Keratinocyte (primary cell): ENCODE measurements at regions not wholly inside any gene's neighbourhood (a gene's known extent, or its start where the extent isn't known, plus 50 kb on each side); places are given as distances from the start of the nearest gene placed in this dataset.

ENCODE experiments used
- DNase-seq: peaks from one replicate; pipeline ENCODE4 v3.0.0-alpha.2; 2011; ENCODE audit warnings: low read depth, missing footprints, low spot score
- FAIRE-seq: peaks from 2 replicates; lab custom pipeline; 2011; peaks lifted over from hg19 to GRCh38; lab: Jason Lieb, UNC
- H2AFZ ChIP-seq: 2 replicates; pipeline ENCODE4 v1.6.0; 2012; ENCODE audit warnings: low read length, control low read depth, inconsistent platforms; ENCODE audit not compliant: control insufficient read depth
- H3K27ac ChIP-seq: 2 replicates; pipeline ENCODE4 v1.5.1; 2011; ENCODE audit warnings: low read length; ENCODE audit not compliant: control insufficient read depth, insufficient read depth
- H3K27me3 ChIP-seq: 3 replicates; pipeline ENCODE4 v1.6.0; 2011; ENCODE audit warnings: low read length; ENCODE audit not compliant: control insufficient read depth, insufficient read depth; ENCODE audit errors: extremely low read depth
- H3K36me3 ChIP-seq, 2 experiments: 2 replicates in 1 of 2; 3 replicates in 1 of 2; pipeline ENCODE4 v1.5.1; 2011; ENCODE audit warnings: low read length in 2 of 2, mild to moderate bottlenecking in 1 of 2; ENCODE audit not compliant: control insufficient read depth in 2 of 2, insufficient read depth in 2 of 2; ENCODE audit errors: extremely low read depth in 1 of 2
- H3K4me1 ChIP-seq: 3 replicates; pipeline ENCODE4 v1.5.1; 2011; ENCODE audit warnings: low read length; ENCODE audit not compliant: control insufficient read depth, insufficient read depth; ENCODE audit errors: extremely low read depth
- H3K4me2 ChIP-seq: 3 replicates; pipeline ENCODE4 v1.6.0; 2011; ENCODE audit warnings: low read depth, low read length; ENCODE audit not compliant: control insufficient read depth, insufficient read depth; ENCODE audit errors: extremely low read depth
- H3K4me3 ChIP-seq, 3 experiments: fragments of 200-600 bp in 1 of 3; sonication (generic) in 1 of 3; 2 replicates in 2 of 3; 3 replicates in 1 of 3; pipeline ENCODE4 v1.5.1; 2011 to 2016; ENCODE audit warnings: low read length in 3 of 3, mild to moderate bottlenecking in 3 of 3, control low read depth in 2 of 3, inconsistent platforms in 1 of 3, low read depth in 1 of 3, mixed read lengths in 1 of 3, mixed run types in 1 of 3, moderate library complexity in 1 of 3; ENCODE audit not compliant: control insufficient read depth in 2 of 3, insufficient read depth in 2 of 3; ENCODE audit errors: extremely low read depth in 1 of 3
- H3K79me2 ChIP-seq: 2 replicates; pipeline ENCODE4 v1.6.0; 2012; ENCODE audit warnings: low read length; ENCODE audit not compliant: control insufficient read depth, insufficient read depth
- H3K9ac ChIP-seq: 3 replicates; pipeline ENCODE4 v1.6.0; 2011; ENCODE audit warnings: low read length; ENCODE audit not compliant: control insufficient read depth, insufficient read depth; ENCODE audit errors: extremely low read depth
- H3K9me1 ChIP-seq: 3 replicates; pipeline ENCODE4 v1.6.0; 2011; ENCODE audit warnings: low read length; ENCODE audit not compliant: control insufficient read depth, insufficient read depth; ENCODE audit errors: extremely low read depth
- H3K9me3 ChIP-seq: 2 replicates; pipeline ENCODE4 v1.5.1; 2012; ENCODE audit warnings: low read depth, low read length; ENCODE audit not compliant: control insufficient read depth
- H4K20me1 ChIP-seq: 3 replicates; pipeline ENCODE4 v1.6.0; 2011; ENCODE audit warnings: low read length; ENCODE audit not compliant: control insufficient read depth, insufficient read depth; ENCODE audit errors: extremely low read depth
- EZH2 ChIP-seq: IDR thresholded peaks from one replicate; pipeline ENCODE4 v1.6.1; 2012; ENCODE audit warnings: inconsistent platforms, mild to moderate bottlenecking, low read length, moderate library complexity
- dilution Hi-C: fragments of 300-500 bp; cut with MboI; formaldehyde crosslinking; loops from one replicate; pipeline ENCODE4 v1.7.0; 2020; ENCODE audit warnings: low sequenced_read_pairs; ENCODE audit not compliant: extremely low pct_ligation_motif_present
- TF ChIP-seq, protein P1 (sequence below), 3 experiments: IDR thresholded peaks in 1 of 3; conservative IDR thresholded peaks in 1 of 3; optimal IDR thresholded peaks in 1 of 3; 2 replicates in 2 of 3; 3 replicates in 1 of 3; pipeline versions ENCODE3 to v1.5.1; 2011; ENCODE audit warnings: low read length in 3 of 3, mild to moderate bottlenecking in 3 of 3, moderate library complexity in 2 of 3, control low read depth in 1 of 3, inconsistent platforms in 1 of 3; ENCODE audit not compliant: insufficient read depth in 2 of 3; ENCODE audit errors: extremely low read depth in 1 of 3

DNA sequence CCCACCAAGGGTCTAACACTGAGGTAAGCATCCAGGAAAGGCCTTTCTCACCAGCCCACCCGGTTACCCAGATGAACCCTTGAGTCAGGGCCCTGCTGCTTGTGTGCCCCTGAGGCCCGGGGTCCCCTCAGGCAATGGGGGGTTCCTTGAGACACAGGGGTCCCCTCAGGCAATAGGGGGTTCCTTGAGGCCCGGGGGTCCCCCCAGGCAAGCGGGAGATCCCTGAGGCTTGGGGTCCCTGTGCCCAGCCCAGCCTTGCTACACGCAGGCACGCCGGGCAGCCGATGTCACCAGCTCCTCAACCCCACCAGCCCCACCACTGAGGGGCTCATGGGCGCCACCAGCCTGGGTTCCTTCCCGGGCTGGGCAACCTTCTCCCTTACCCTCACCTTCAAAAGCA, 247.2 kb downstream of the TTLL2 start:
- DNase-seq, result no peak
- Histone ChIP-seq H3K27ac (no peak overlapping the region), H3K36me3 (no peaks in the 10 kb centered on the region), H3K79me2 (no peaks in the 10 kb centered on the region), H3K4me1 (no peaks in the 10 kb centered on the region), H4K20me1 (no peaks in the 10 kb centered on the region), H3K9me1 (no peaks in the 10 kb centered on the region), H3K4me2 (no peak overlapping the region), H3K9me3 (peaks cover under 1% of the 10 kb centered on the region), H2AFZ (no peak overlapping the region), H3K9ac (no peak overlapping the region), H3K27me3 (no peaks in the 10 kb centered on the region), H3K4me3 (no peak overlapping the region)
- TF ChIP-seq EZH2, result no peak
- TF ChIP-seq, protein P1, sequence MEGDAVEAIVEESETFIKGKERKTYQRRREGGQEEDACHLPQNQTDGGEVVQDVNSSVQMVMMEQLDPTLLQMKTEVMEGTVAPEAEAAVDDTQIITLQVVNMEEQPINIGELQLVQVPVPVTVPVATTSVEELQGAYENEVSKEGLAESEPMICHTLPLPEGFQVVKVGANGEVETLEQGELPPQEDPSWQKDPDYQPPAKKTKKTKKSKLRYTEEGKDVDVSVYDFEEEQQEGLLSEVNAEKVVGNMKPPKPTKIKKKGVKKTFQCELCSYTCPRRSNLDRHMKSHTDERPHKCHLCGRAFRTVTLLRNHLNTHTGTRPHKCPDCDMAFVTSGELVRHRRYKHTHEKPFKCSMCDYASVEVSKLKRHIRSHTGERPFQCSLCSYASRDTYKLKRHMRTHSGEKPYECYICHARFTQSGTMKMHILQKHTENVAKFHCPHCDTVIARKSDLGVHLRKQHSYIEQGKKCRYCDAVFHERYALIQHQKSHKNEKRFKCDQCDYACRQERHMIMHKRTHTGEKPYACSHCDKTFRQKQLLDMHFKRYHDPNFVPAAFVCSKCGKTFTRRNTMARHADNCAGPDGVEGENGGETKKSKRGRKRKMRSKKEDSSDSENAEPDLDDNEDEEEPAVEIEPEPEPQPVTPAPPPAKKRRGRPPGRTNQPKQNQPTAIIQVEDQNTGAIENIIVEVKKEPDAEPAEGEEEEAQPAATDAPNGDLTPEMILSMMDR (optimal IDR thresholded peaks at IDR 0.05 in 1 of 3, IDR thresholded peaks at IDR 0.05 in 1 of 3, conservative IDR thresholded peaks at IDR 0.05 in 1 of 3; ENCODE audit: extremely low read depth in 1 of 3, insufficient read depth in 2 of 3, low read length in 3 of 3), result no peak
- dilution Hi-C loops, result no loop called here
- no peak for FAIRE-seq

DNA sequence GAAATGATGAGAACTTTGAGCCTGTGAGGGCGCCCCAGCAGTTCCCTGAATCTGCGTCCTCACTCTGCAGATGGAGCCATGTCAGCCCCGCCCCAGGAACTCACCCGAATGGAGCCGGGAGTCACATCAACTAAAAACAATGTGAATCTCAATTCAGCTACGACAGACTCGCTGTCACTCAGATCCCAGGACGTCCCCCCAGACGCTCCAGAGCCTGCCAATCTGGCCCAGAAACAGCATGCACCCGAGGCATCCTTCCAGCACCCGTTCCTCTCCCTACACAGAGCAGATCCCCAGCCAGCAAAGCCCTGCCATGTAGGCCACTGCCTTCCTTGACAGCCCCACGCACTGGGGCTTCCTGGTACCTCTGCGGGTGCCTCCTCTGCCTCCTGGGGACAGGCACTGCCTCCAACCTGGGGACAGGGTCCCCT, 248.0 kb downstream of the TTLL2 start:
- FAIRE-seq (no peak), DNase-seq (no peak)
- Histone ChIP-seq H3K9ac (no peak overlapping the region), H3K9me1 (no peaks in the 10 kb centered on the region), H3K27ac (no peak overlapping the region), H2AFZ (no peak overlapping the region), H3K9me3 (no peaks in the 10 kb centered on the region), H3K4me2 (no peak overlapping the region), H3K36me3 (no peaks in the 10 kb centered on the region), H4K20me1 (no peaks in the 10 kb centered on the region), H3K27me3 (no peaks in the 10 kb centered on the region), H3K4me1 (no peaks in the 10 kb centered on the region), H3K79me2 (no peaks in the 10 kb centered on the region), H3K4me3 (no peak overlapping the region)
- dilution Hi-C loops, result no loop called here
- TF ChIP-seq EZH2, result no peak
- TF ChIP-seq, protein P1 (optimal IDR thresholded peaks at IDR 0.05 in 1 of 3, IDR thresholded peaks at IDR 0.05 in 1 of 3, conservative IDR thresholded peaks at IDR 0.05 in 1 of 3; ENCODE audit: extremely low read depth in 1 of 3, insufficient read depth in 2 of 3, low read length in 3 of 3), result no peak
